H9 (cell line): ENCODE measurements at regions not wholly inside any gene's neighbourhood (a gene's known extent, or its start where the extent isn't known, plus 50 kb on each side); places are given as distances from the start of the nearest gene placed in this dataset.

Experiments
- DNase-seq: peaks from one replicate; pipeline ENCODE4 v3.0.0-alpha.2; 2017
- H2AFZ ChIP-seq: one replicate; pipeline ENCODE4 v1.6.1; 2013; ENCODE audit warnings: mild to moderate bottlenecking, low read length, control low read depth, moderate library complexity
- H2AK5ac ChIP-seq: 2 replicates; pipeline ENCODE4 v1.6.1; 2013; ENCODE audit warnings: low read length, control low read depth, mixed read lengths; ENCODE audit not compliant: insufficient read length
- H2BK120ac ChIP-seq: one replicate; pipeline ENCODE4 v1.6.1; 2013; ENCODE audit warnings: low read depth, mild to moderate bottlenecking, low read length, control low read depth, inconsistent platforms; ENCODE audit not compliant: poor library complexity, severe bottlenecking
- H2BK12ac ChIP-seq: 2 replicates; pipeline ENCODE4 v1.6.1; 2013; ENCODE audit warnings: low read length, control low read depth, mixed read lengths, low read depth; ENCODE audit not compliant: insufficient read length
- H2BK15ac ChIP-seq: 2 replicates; pipeline ENCODE4 v1.6.1; 2013; ENCODE audit warnings: low read depth, low read length, control low read depth
- H2BK20ac ChIP-seq: one replicate; pipeline ENCODE4 v1.6.1; 2013; ENCODE audit warnings: low read depth, mild to moderate bottlenecking, low read length, control low read depth, inconsistent platforms; ENCODE audit not compliant: poor library complexity, severe bottlenecking
- H2BK5ac ChIP-seq: 2 replicates; pipeline ENCODE4 v1.6.1; 2013; ENCODE audit warnings: low read length, control low read depth, mixed read lengths; ENCODE audit not compliant: insufficient read length
- H3K14ac ChIP-seq: 2 replicates; pipeline ENCODE4 v1.6.1; 2013; ENCODE audit warnings: low read length, control low read depth; ENCODE audit not compliant: insufficient read depth
- H3K18ac ChIP-seq: 2 replicates; pipeline ENCODE4 v1.6.1; 2013; ENCODE audit warnings: low read depth, mild to moderate bottlenecking, mixed read lengths, low read length, control low read depth; ENCODE audit not compliant: insufficient read length
- H3K23ac ChIP-seq: 2 replicates; pipeline ENCODE4 v1.6.1; 2013; ENCODE audit warnings: low read length, control low read depth, mixed read lengths, low read depth; ENCODE audit not compliant: insufficient read length
- H3K23me2 ChIP-seq: 2 replicates; pipeline ENCODE4 v1.6.1; 2013; ENCODE audit warnings: low read depth, mild to moderate bottlenecking, mixed read lengths, low read length, control low read depth; ENCODE audit not compliant: insufficient read length, poor library complexity, severe bottlenecking
- H3K27ac ChIP-seq: 2 replicates; pipeline ENCODE4 v1.5.1; 2013; ENCODE audit warnings: low read length, control low read depth, mixed read lengths, low read depth; ENCODE audit not compliant: insufficient read length
- H3K27me3 ChIP-seq: 2 replicates; pipeline ENCODE4 v1.6.1; 2013; ENCODE audit warnings: low read length, control low read depth, inconsistent platforms; ENCODE audit not compliant: insufficient read depth
- H3K4ac ChIP-seq: 2 replicates; pipeline ENCODE4 v1.6.1; 2013; ENCODE audit warnings: low read depth, mild to moderate bottlenecking, control low read depth, inconsistent platforms, low read length, moderate library complexity
- H3K4me1 ChIP-seq: 2 replicates; pipeline ENCODE4 v1.6.1; 2013; ENCODE audit warnings: low read length, control low read depth, inconsistent platforms; ENCODE audit not compliant: insufficient read depth
- H3K4me2 ChIP-seq: 2 replicates; pipeline ENCODE4 v1.6.1; 2013; ENCODE audit warnings: low read length, control low read depth, mixed read lengths; ENCODE audit not compliant: insufficient read length, insufficient read depth
- H3K56ac ChIP-seq: 2 replicates; pipeline ENCODE4 v1.6.1; 2013; ENCODE audit warnings: low read depth, mild to moderate bottlenecking, mixed read lengths, low read length, control low read depth; ENCODE audit not compliant: insufficient read length
- H3K79me1 ChIP-seq: 2 replicates; pipeline ENCODE4 v1.6.1; 2013; ENCODE audit warnings: low read depth, mild to moderate bottlenecking, moderate library complexity, low read length, control low read depth, inconsistent platforms; ENCODE audit not compliant: insufficient read depth, poor library complexity, severe bottlenecking
- H3K79me2 ChIP-seq: 2 replicates; pipeline ENCODE4 v1.6.1; 2013; ENCODE audit warnings: low read length, control low read depth, inconsistent platforms; ENCODE audit not compliant: insufficient read depth
- H3K9ac ChIP-seq: 2 replicates; pipeline ENCODE4 v1.6.1; 2013; ENCODE audit warnings: low read length, control low read depth, mixed read lengths; ENCODE audit not compliant: insufficient read length; ENCODE audit errors: extremely low read depth
- H3K9me3 ChIP-seq: one replicate; pipeline ENCODE4 v1.6.1; 2013; ENCODE audit warnings: low read depth, low read length, inconsistent platforms; ENCODE audit not compliant: control insufficient read depth
- H3T11ph ChIP-seq: one replicate; pipeline ENCODE4 v1.6.1; 2013; ENCODE audit warnings: mild to moderate bottlenecking, low read length, control low read depth, inconsistent platforms
- H4K20me1 ChIP-seq: one replicate; pipeline ENCODE4 v1.6.1; 2013; ENCODE audit not compliant: control insufficient read depth, insufficient read length, insufficient read depth
- H4K5ac ChIP-seq: 2 replicates; pipeline ENCODE4 v1.6.1; 2013; ENCODE audit warnings: low read depth, mild to moderate bottlenecking, mixed read lengths, low read length, control low read depth; ENCODE audit not compliant: insufficient read length
- H4K8ac ChIP-seq: replicated peaks from 2 replicates; pipeline ENCODE4 v1.6.1; 2013; ENCODE audit warnings: low read length, control low read depth, mixed read lengths, low read depth; ENCODE audit not compliant: insufficient read length
- H4K91ac ChIP-seq: 2 replicates; pipeline ENCODE4 v1.6.1; 2013; ENCODE audit warnings: low read depth, mild to moderate bottlenecking, moderate library complexity, mixed read lengths, low read length, control low read depth; ENCODE audit not compliant: insufficient read length
- H3K27ac Mint-ChIP-seq, 3 experiments: 2 replicates in 2 of 3; 3 replicates in 1 of 3; pipeline ENCODE4 v1.8.0; 2020 to 2021; ENCODE audit warnings: mixed read lengths in 3 of 3, mild to moderate bottlenecking in 1 of 3, moderate library complexity in 1 of 3
- H3K27me3 Mint-ChIP-seq: 2 replicates; pipeline ENCODE4 v1.8.0; 2021; ENCODE audit warnings: low read depth, mild to moderate bottlenecking, moderate library complexity, mixed read lengths
- H3K36me3 Mint-ChIP-seq, 3 experiments: 2 replicates in 2 of 3; 3 replicates in 1 of 3; pipeline ENCODE4 v1.8.0; 2020 to 2021; ENCODE audit warnings: low read depth in 3 of 3, mixed read lengths in 3 of 3; ENCODE audit not compliant: insufficient read depth in 1 of 3
- H3K4me1 Mint-ChIP-seq, 2 experiments: 2 replicates each; pipeline ENCODE4 v1.8.0; 2020; ENCODE audit warnings: mixed read lengths in 2 of 2
- H3K4me3 Mint-ChIP-seq, 2 experiments: 2 replicates in 1 of 2; 3 replicates in 1 of 2; pipeline ENCODE4 v1.8.0; 2020 to 2021; ENCODE audit warnings: mild to moderate bottlenecking in 2 of 2, mixed read lengths in 2 of 2, moderate library complexity in 1 of 2
- H3K9me3 Mint-ChIP-seq, 2 experiments: 2 replicates in 1 of 2; 3 replicates in 1 of 2; pipeline ENCODE4 v1.8.0; 2020; ENCODE audit warnings: mild to moderate bottlenecking in 2 of 2, mixed read lengths in 2 of 2, moderate library complexity in 1 of 2
- WGBS: extraction: QIAGEN DNeasy Blood & Tissue Kit; methylation state at CpG from one replicate; pipeline ENCODE4 v1.1.7; 2013; ENCODE audit warnings: missing lambda C conversion rate, low lambda C conversion rate, mixed read lengths; ENCODE audit not compliant: insufficient read length; ENCODE audit errors: extremely low coverage; 5-methylcytosine and 5-hydroxymethylcytosine counted together
- TF ChIP-seq, protein P1 (sequence below): fragments of 200-600 bp; sonication (generic); conservative IDR thresholded peaks from 3 replicates; pipeline ENCODE4 v1.8.0; 2021; ENCODE audit warnings: antibody characterized with exemption, mild to moderate bottlenecking

DNA sequence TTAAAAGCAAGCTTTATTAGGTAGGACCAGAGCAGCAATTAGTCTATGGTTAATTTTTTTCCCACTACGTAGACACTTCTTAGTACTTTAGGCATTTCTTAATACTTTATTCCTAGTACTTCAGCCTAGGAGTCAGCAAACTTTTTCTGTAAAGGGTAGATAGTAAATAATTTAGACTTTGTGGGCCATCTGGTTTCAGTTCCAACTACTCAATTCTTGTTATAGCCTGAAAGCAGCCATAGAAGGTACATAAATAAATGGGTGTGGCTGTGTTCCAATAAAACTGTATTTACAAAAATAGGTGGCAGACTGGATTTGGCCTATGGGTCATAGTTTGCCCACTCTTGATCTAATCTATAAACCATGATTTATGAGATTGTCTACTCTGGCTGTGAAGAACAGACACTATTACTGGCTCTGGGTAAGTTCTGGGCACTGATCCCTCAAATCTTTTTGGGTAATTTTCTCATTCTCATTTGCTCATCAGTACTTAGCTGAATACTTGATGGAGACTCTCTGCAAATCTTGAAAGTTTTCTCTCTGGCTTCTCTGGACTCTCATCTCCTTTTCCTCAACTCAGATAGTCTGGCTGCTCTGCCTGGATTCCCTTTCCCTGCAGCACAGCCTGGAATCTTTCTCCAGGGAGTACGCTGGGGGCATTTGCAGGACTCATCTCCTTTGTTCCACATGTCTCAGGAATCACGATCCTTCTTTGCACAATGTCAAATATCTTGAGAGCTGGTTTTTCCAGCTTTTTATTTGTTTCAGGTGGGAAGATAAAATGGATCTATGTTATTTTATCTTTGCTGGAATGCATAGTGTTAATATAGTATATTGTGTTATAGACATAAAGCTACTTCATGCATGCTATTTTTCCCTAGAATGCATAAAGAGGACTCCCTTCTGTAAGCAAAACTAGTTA is 524.8 kb upstream of the TBL1XR1 start:
- no peaks in the 10 kb centered on the region for H4K20me1 ChIP-seq
- H2BK120ac ChIP-seq, result no peak overlapping the region
- no peak overlapping the region for H3K14ac ChIP-seq
- no peak overlapping the region for H2AFZ ChIP-seq
- no CpG with 5 or more reads among the region's 3 CpGs for WGBS
- no peaks in the 10 kb centered on the region for H3K23me2 ChIP-seq
- H3K27ac ChIP-seq, result no peak overlapping the region
- H3K4ac ChIP-seq, result no peak overlapping the region
- Mint-ChIP-seq H3K27ac (no peak overlapping the region), H3K4me1 (peaks cover 2 to 4% of the 10 kb centered on the region in 2 experiments; a peak in 2 of 4 replicates), H3K27me3 (no peaks in the 10 kb centered on the region), H3K36me3 (peaks cover 0 to 5% (median 0%) of the 10 kb centered on the region in 3 experiments; a peak in 1 of 7 replicates), H3K9me3 (peaks cover 0 to 3% of the 10 kb centered on the region in 2 experiments; a peak in 2 of 5 replicates), H3K4me3 (no peak overlapping the region)
- H4K5ac ChIP-seq, result no peak overlapping the region
- no peaks in the 10 kb centered on the region for H3K9me3 ChIP-seq
- H4K91ac ChIP-seq, result no peak overlapping the region
- no peak for DNase-seq
- H3K79me2 ChIP-seq, result no peaks in the 10 kb centered on the region
- no peak overlapping the region for H3K9ac ChIP-seq
- H3K4me1 ChIP-seq, result no peaks in the 10 kb centered on the region; the same call in 1 of the 2 replicates
- TF ChIP-seq, protein P1, sequence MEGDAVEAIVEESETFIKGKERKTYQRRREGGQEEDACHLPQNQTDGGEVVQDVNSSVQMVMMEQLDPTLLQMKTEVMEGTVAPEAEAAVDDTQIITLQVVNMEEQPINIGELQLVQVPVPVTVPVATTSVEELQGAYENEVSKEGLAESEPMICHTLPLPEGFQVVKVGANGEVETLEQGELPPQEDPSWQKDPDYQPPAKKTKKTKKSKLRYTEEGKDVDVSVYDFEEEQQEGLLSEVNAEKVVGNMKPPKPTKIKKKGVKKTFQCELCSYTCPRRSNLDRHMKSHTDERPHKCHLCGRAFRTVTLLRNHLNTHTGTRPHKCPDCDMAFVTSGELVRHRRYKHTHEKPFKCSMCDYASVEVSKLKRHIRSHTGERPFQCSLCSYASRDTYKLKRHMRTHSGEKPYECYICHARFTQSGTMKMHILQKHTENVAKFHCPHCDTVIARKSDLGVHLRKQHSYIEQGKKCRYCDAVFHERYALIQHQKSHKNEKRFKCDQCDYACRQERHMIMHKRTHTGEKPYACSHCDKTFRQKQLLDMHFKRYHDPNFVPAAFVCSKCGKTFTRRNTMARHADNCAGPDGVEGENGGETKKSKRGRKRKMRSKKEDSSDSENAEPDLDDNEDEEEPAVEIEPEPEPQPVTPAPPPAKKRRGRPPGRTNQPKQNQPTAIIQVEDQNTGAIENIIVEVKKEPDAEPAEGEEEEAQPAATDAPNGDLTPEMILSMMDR, result no peak
- no peak overlapping the region for H2BK15ac ChIP-seq
- no peak overlapping the region for H3K23ac ChIP-seq
- H3K56ac ChIP-seq, result no peak overlapping the region
- no peak overlapping the region for H2AK5ac ChIP-seq
- no peak overlapping the region for H3T11ph ChIP-seq
- no peak overlapping the region for H3K18ac ChIP-seq
- H4K8ac ChIP-seq, result no peak overlapping the region
- no peak overlapping the region for H2BK5ac ChIP-seq
- H3K27me3 ChIP-seq, result no peaks in the 10 kb centered on the region
- H3K4me2 ChIP-seq, result no peak overlapping the region
- H3K79me1 ChIP-seq, result no peaks in the 10 kb centered on the region
- H2BK12ac ChIP-seq, result no peak overlapping the region
- no peak overlapping the region for H2BK20ac ChIP-seq
